NB4 (cell line): ENCODE measurements at regions not wholly inside any gene's neighbourhood (a gene's known extent, or its start where the extent isn't known, plus 50 kb on each side); places are given as distances from the start of the nearest gene placed in this dataset.

Experiments
- MYC ChIP-seq: IDR thresholded peaks from 2 replicates; pipeline ENCODE4 v1.6.1; 2011; ENCODE audit warnings: low read depth, low read length
- POLR2A ChIP-seq: IDR thresholded peaks from 2 replicates; pipeline ENCODE4 v1.6.1; 2011; ENCODE audit warnings: mild to moderate bottlenecking; ENCODE audit not compliant: insufficient read length; ENCODE audit errors: extremely low read depth
- TF ChIP-seq, protein P1 (sequence below): IDR thresholded peaks from one replicate; pipeline ENCODE4 v1.5.1; 2012; ENCODE audit warnings: low read depth, low read length
- TF ChIP-seq, protein P2 (sequence below): IDR thresholded peaks from 2 replicates; pipeline ENCODE4 v1.6.1; 2011; ENCODE audit warnings: low read depth, low read length

DNA sequence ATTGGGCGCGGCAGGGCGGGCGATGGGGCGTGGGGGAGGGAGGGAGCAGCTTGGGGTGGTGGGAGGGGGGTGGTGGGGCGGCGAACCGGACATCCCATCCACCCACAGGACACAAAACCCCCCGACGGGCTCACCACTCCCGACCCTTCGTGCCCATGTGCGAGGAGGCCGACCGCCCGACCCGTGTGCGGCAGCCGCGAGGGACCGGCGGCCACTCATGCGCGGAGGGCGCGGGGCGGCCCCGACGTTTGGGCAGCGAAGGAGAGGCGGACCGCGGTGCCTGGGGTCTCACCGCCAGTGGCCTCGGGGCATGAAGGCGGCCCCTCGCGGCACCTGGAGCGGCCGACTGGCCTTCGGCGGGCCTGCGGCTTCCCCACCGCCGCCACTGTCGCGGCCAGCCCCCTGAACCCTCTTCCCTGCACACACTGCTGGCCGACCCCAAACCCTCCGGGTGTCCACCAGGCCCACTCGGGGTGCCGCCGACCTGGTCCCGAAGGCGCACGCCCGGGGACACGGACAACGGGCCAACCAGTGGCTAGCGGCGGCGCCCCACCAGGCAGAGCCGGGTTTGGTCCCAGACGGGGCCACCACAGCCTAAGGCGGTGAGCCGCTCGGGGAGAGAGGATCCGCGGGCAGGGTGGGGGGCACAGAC, 94.6 kb upstream of the ANKRD30BL start:
- TF ChIP-seq, protein P1, sequence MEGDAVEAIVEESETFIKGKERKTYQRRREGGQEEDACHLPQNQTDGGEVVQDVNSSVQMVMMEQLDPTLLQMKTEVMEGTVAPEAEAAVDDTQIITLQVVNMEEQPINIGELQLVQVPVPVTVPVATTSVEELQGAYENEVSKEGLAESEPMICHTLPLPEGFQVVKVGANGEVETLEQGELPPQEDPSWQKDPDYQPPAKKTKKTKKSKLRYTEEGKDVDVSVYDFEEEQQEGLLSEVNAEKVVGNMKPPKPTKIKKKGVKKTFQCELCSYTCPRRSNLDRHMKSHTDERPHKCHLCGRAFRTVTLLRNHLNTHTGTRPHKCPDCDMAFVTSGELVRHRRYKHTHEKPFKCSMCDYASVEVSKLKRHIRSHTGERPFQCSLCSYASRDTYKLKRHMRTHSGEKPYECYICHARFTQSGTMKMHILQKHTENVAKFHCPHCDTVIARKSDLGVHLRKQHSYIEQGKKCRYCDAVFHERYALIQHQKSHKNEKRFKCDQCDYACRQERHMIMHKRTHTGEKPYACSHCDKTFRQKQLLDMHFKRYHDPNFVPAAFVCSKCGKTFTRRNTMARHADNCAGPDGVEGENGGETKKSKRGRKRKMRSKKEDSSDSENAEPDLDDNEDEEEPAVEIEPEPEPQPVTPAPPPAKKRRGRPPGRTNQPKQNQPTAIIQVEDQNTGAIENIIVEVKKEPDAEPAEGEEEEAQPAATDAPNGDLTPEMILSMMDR = no peak
- TF ChIP-seq POLR2A (no peak), MYC (no peak)
- TF ChIP-seq, protein P2, sequence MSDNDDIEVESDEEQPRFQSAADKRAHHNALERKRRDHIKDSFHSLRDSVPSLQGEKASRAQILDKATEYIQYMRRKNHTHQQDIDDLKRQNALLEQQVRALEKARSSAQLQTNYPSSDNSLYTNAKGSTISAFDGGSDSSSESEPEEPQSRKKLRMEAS = no peak
